Neural cell (in vitro differentiated cells): ENCODE measurements at regions not wholly inside any gene's neighbourhood (a gene's known extent, or its start where the extent isn't known, plus 50 kb on each side); places are given as distances from the start of the nearest gene placed in this dataset.

Experiments
- H2AFZ ChIP-seq: fragments of 200-600, 300-800 bp; sonication (generic), shearing (Covaris generic); 2 replicates; pipeline ENCODE4 v1.6.0; 2014; ENCODE audit warnings: low read depth, mild to moderate bottlenecking, antibody characterized with exemption, low read length, moderate library complexity
- H3F3A ChIP-seq: fragments of 200-600 bp; shearing (Covaris generic); 2 replicates; pipeline ENCODE4 v1.6.1; 2016; ENCODE audit warnings: mild to moderate bottlenecking, moderate library complexity, mixed read lengths, antibody characterized with exemption, low read length; ENCODE audit not compliant: insufficient read depth, poor library complexity, severe bottlenecking
- H3K27ac ChIP-seq: fragments of 200-600, 300-800 bp; sonication (generic), shearing (Covaris generic); 2 replicates; pipeline ENCODE4 v1.5.1; 2014; ENCODE audit warnings: mild to moderate bottlenecking, low read length, moderate library complexity
- H3K27me3 ChIP-seq: fragments of 300-800, 200-600 bp; sonication (generic), shearing (Covaris generic); 2 replicates; pipeline ENCODE4 v1.6.0; 2014; ENCODE audit warnings: mild to moderate bottlenecking, low read depth, low read length, moderate library complexity; ENCODE audit not compliant: insufficient read depth
- H3K36me3 ChIP-seq: fragments of 300-800, 200-600 bp; sonication (generic), shearing (Covaris generic); 2 replicates; pipeline ENCODE4 v1.5.1; 2014; ENCODE audit warnings: mild to moderate bottlenecking, antibody characterized with exemption, low read length, moderate library complexity; ENCODE audit not compliant: insufficient read depth
- H3K4me2 ChIP-seq: fragments of 300-800, 200-600 bp; sonication (generic), shearing (Covaris generic); 2 replicates; pipeline ENCODE4 v1.6.0; 2014; ENCODE audit warnings: mild to moderate bottlenecking, low read length
- H3K4me3 ChIP-seq: fragments of 300-800, 200-600 bp; sonication (generic), shearing (Covaris generic); 2 replicates; pipeline ENCODE4 v1.5.1; 2014; ENCODE audit warnings: mild to moderate bottlenecking, low read length, moderate library complexity
- H3K79me2 ChIP-seq: fragments of 200-600 bp; shearing (Covaris generic); replicated peaks from 2 replicates; pipeline ENCODE4 v1.6.0; 2014; ENCODE audit warnings: mild to moderate bottlenecking, low read length, moderate library complexity; ENCODE audit not compliant: insufficient read depth
- H3K9ac ChIP-seq: fragments of 300-800, 200-600 bp; sonication (generic), shearing (Covaris generic); 2 replicates; pipeline ENCODE4 v1.6.1; 2016; ENCODE audit warnings: mild to moderate bottlenecking, low read length, mixed read lengths
- H3K9me2 ChIP-seq: fragments of 200-600 bp; shearing (Covaris generic); 2 replicates; pipeline ENCODE4 v1.6.1; 2016; ENCODE audit warnings: mild to moderate bottlenecking, low read length, mixed read lengths; ENCODE audit not compliant: insufficient read depth
- H3K9me3 ChIP-seq: fragments of 200-600, 300-800 bp; sonication (generic), shearing (Covaris generic); 2 replicates; pipeline ENCODE4 v1.6.1; 2016; ENCODE audit warnings: mild to moderate bottlenecking, mixed run types, low read length, moderate library complexity, mixed read lengths
- H4K20me1 ChIP-seq: fragments of 200-600 bp; shearing (Covaris generic); 2 replicates; pipeline ENCODE4 v1.6.1; 2016; ENCODE audit warnings: mild to moderate bottlenecking, mixed run types; ENCODE audit not compliant: insufficient read depth
- CTCF ChIP-seq: fragments of 450-650 bp; IDR thresholded peaks from 2 replicates; pipeline ENCODE4 v1.5.1; 2014; ENCODE audit warnings: antibody characterized with exemption, mild to moderate bottlenecking, moderate library complexity; ENCODE audit not compliant: poor library complexity, severe bottlenecking
- EP300 ChIP-seq: fragments of 450-650 bp; conservative IDR thresholded peaks from 2 replicates; pipeline ENCODE4 v1.6.1; 2014; ENCODE audit warnings: antibody characterized with exemption, mild to moderate bottlenecking, moderate library complexity; ENCODE audit not compliant: poor library complexity, severe bottlenecking
- EZH2 ChIP-seq: fragments of 200-600, 300-800 bp; shearing (Covaris generic), sonication (generic); IDR thresholded peaks from 2 replicates; pipeline ENCODE4 v1.6.1; 2014; ENCODE audit warnings: antibody characterized with exemption, low read length, borderline replicate concordance, mild to moderate bottlenecking; ENCODE audit not compliant: insufficient read depth, poor library complexity, severe bottlenecking
- MXI1 ChIP-seq: fragments of 450-650 bp; conservative IDR thresholded peaks from 2 replicates; pipeline ENCODE4 v1.6.1; 2014; ENCODE audit warnings: antibody characterized with exemption, mild to moderate bottlenecking; ENCODE audit not compliant: poor library complexity, severe bottlenecking
- POLR2AphosphoS5 ChIP-seq: IDR thresholded peaks from 2 replicates; pipeline ENCODE4 v1.6.1; 2012
- RAD21 ChIP-seq: fragments of 450-650 bp; conservative IDR thresholded peaks from 2 replicates; pipeline ENCODE4 v1.6.1; 2014; ENCODE audit warnings: antibody characterized with exemption, mild to moderate bottlenecking, moderate library complexity
- REST ChIP-seq: IDR thresholded peaks from 2 replicates; pipeline ENCODE4 v1.6.1; 2012; ENCODE audit warnings: borderline replicate concordance
- SMC3 ChIP-seq: fragments of 450-650 bp; conservative IDR thresholded peaks from 2 replicates; pipeline ENCODE4 v1.6.1; 2014; ENCODE audit warnings: antibody characterized with exemption, mild to moderate bottlenecking, moderate library complexity; ENCODE audit not compliant: poor library complexity
- TAF1 ChIP-seq: IDR thresholded peaks from 2 replicates; pipeline ENCODE4 v1.6.1; 2012; ENCODE audit warnings: low read depth

DNA sequence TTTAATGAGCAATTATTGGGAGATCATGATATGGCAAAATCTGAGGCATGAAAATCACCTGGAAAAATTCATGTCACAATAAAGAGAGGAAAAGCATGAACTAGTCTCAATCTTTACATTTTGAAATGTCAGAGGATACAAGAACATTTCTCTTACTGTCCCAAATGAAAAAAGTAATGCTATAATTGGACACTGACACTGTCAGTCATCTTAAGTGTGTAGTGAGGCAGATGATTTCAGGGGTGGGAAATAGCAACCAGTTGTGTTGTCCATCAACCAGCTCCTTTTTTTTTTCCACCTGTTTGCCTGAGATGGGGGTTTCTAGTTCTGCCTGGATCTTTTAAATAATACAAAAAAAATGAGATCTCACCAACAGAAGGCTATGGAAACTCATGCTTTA is 646.2 kb downstream of the KCNT2 start:
- no peaks in the 10 kb centered on the region for H3K79me2 ChIP-seq
- H3K27me3 ChIP-seq, result no peaks in the 10 kb centered on the region
- H3K4me3 ChIP-seq, result no peak overlapping the region
- H3K9ac ChIP-seq, result no peak overlapping the region
- no peak overlapping the region for H3K4me2 ChIP-seq
- H3K9me3 ChIP-seq, result no peaks in the 10 kb centered on the region
- no peaks in the 10 kb centered on the region for H3K36me3 ChIP-seq
- no peaks in the 10 kb centered on the region for H3F3A ChIP-seq
- no peaks in the 10 kb centered on the region for H4K20me1 ChIP-seq
- H3K9me2 ChIP-seq, result no peaks in the 10 kb centered on the region
- TF ChIP-seq REST (no peak), POLR2AphosphoS5 (peak; percentile 17), SMC3 (no peak), CTCF (no peak), EZH2 (no peak)
- no peak overlapping the region for H2AFZ ChIP-seq
- H3K27ac ChIP-seq, result no peak overlapping the region

DNA sequence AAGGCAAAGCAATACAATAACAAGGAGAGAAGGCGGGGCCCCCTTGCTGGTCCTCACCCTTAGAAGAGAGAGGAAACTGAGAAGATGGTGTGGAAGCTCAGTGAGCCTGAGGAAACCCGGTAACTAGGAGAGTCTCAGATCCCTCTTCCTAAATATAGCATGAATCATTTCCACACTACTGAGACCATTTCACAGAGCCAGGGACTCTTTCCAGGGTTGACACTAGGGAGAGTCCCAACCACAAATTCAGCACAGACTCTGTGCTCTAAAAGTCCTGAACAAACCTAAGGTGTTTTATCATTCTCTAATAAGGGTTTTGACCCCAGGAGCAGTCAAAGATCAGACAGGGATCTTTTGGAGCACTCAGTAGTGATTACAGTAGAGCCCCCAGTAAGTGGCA is 647.7 kb downstream of the KCNT2 start:
- H3F3A ChIP-seq, result no peaks in the 10 kb centered on the region
- no peaks in the 10 kb centered on the region for H3K9me2 ChIP-seq
- H3K27ac ChIP-seq, result no peak overlapping the region
- H4K20me1 ChIP-seq, result no peaks in the 10 kb centered on the region
- H3K9ac ChIP-seq, result no peak overlapping the region
- no peaks in the 10 kb centered on the region for H3K79me2 ChIP-seq
- no peaks in the 10 kb centered on the region for H3K36me3 ChIP-seq
- H3K4me3 ChIP-seq, result no peak overlapping the region
- no peak overlapping the region for H2AFZ ChIP-seq
- no peaks in the 10 kb centered on the region for H3K27me3 ChIP-seq
- H3K4me2 ChIP-seq, result no peak overlapping the region
- TF ChIP-seq RAD21 (no peak), SMC3 (no peak), POLR2AphosphoS5 (no peak), EZH2 (no peak), EP300 (no peak), MXI1 (no peak), TAF1 (no peak), REST (no peak), CTCF (no peak)
- H3K9me3 ChIP-seq, result no peaks in the 10 kb centered on the region
